Vagina (tissue), 2 donors: ENCODE measurements at regions not wholly inside any gene's neighbourhood (a gene's known extent, or its start where the extent isn't known, plus 50 kb on each side); places are given as distances from the start of the nearest gene placed in this dataset.

Source experiments
- POLR2A ChIP-seq, 2 donors: fragments of 450-650 bp; IDR thresholded peaks; one replicate each; pipeline ENCODE4 v1.6.1; 2017; ENCODE audit warnings: antibody characterized with exemption in 2 of 2, mild to moderate bottlenecking in 2 of 2, moderate library complexity in 2 of 2
- POLR2AphosphoS5 ChIP-seq, 2 donors: sonication (generic); formaldehyde crosslinking; IDR thresholded peaks; one replicate each; pipeline ENCODE4 v1.9.0; 2017; ENCODE audit warnings: antibody characterized with exemption in 2 of 2, mild to moderate bottlenecking in 2 of 2, low read depth in 1 of 2; ENCODE audit not compliant: insufficient read depth in 1 of 2
- TF ChIP-seq, protein P1 (sequence below), 3 experiments: fragments of 450-650 bp in 2 of 3; fragments of 200-600 bp in 1 of 3; sonication (generic) in 1 of 3; IDR thresholded peaks; one replicate each; pipeline ENCODE4 v1.5.1; 2017 to 2019; ENCODE audit warnings: antibody characterized with exemption in 3 of 3, mild to moderate bottlenecking in 2 of 3, moderate library complexity in 2 of 3

- TF ChIP-seq, protein P1, sequence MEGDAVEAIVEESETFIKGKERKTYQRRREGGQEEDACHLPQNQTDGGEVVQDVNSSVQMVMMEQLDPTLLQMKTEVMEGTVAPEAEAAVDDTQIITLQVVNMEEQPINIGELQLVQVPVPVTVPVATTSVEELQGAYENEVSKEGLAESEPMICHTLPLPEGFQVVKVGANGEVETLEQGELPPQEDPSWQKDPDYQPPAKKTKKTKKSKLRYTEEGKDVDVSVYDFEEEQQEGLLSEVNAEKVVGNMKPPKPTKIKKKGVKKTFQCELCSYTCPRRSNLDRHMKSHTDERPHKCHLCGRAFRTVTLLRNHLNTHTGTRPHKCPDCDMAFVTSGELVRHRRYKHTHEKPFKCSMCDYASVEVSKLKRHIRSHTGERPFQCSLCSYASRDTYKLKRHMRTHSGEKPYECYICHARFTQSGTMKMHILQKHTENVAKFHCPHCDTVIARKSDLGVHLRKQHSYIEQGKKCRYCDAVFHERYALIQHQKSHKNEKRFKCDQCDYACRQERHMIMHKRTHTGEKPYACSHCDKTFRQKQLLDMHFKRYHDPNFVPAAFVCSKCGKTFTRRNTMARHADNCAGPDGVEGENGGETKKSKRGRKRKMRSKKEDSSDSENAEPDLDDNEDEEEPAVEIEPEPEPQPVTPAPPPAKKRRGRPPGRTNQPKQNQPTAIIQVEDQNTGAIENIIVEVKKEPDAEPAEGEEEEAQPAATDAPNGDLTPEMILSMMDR (IDR thresholded peaks at IDR 0.05): no peak
- TF ChIP-seq POLR2AphosphoS5 (IDR thresholded peaks at IDR 0.05; ENCODE audit: insufficient read depth in 1 of 2, low read depth in 1 of 2) (no peak), POLR2A (IDR thresholded peaks at IDR 0.05) (no peak)
Measured at GRCh38 chr1:4028139-4028501, 128.0 kb upstream of the C1orf174 start.
